Stimulated activated CD4-positive, alpha-beta T cell treated with anti-CD3 and anti-CD28 coated beads, Interleukin-15, amount 100 ng/mL, for 48 hours (primary cell): ENCODE measurements at regions not wholly inside any gene's neighbourhood (a gene's known extent, or its start where the extent isn't known, plus 50 kb on each side); places are given as distances from the start of the nearest gene placed in this dataset.
"Not testable (repeated sequence)": the region's sequence is repeated elsewhere in the genome, so short reads cannot be mapped to it uniquely, and the experiment has no call there.

Experiments used
- DNase-seq, 2 donors: peaks; one replicate each; pipeline ENCODE4 v3.0.0-alpha.2; 2020; ENCODE audit warnings: low read depth in 2 of 2

DNA sequence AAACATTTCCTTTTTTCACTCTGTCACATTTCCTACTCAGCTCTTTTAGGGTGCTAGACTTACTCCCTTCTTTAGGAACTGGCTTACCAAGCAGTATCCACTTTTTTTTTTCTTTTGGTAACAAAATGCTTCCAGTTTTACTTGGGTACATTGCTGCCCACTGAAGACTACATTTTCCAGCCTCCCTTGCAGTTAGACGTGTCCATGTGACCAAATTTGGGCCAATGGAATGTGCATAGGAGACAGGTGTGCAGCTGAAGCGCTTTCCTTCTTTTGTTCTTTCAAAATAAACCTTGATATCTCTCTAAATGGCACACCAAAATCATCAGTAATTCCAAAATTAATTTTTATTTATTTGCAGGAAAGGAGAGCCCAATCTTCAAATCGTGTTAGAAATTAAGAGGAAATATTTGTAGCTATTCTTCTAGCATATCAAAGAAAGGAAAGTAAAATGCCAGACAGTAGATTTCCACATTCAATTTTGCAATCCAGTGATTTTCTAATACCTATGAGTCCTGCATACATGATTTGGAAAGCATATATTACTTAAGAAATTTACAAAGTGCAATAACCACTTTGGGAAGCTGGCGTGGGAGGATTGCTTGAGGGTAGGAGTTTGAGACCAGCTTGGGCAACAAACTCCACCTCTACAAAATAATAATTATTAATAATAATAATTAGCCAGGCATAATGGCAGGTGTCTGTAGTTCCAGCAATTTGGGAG, 422.0 kb upstream of the FRG2C start:
- DNase-seq: no peak

DNA sequence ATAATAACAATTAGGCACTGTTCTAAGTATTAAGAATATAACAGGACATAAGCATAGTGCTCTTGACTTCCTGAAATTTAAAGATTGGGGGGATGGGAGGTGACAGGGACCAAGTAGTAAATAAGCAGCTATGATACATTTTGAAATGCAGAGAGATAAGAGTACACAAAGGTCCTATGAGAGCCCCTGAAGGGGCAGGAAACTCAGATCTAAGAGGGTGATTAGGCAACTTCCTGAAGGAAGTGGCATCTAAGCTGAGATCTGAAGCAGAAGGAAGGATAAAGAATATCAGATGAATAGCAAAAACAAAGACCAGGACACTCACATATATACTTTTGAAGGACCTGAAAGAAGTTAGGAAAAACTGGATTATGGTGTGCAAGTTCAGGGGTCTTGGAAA, 415.2 kb upstream of the FRG2C start:
- no peak for DNase-seq

DNA sequence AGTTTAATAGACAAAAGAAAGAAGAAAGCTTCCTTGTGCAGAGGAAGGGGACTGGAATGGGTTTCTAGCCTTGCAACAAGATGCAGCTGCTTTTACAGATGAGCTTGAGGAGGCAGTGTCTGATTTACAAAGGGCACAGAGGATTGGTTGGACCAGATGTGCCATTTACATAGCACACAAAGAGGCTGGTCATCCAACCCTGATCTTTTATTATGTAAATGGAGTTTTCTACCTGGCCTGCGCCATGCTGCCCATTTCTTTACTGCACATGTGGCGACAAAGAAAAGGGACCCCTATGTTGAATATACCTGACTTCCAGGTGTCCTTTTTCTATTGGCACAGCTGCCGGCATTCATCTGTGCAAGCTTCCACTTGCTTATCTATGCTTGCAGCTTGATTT, 409.4 kb upstream of the FRG2C start:
- no peak for DNase-seq

DNA sequence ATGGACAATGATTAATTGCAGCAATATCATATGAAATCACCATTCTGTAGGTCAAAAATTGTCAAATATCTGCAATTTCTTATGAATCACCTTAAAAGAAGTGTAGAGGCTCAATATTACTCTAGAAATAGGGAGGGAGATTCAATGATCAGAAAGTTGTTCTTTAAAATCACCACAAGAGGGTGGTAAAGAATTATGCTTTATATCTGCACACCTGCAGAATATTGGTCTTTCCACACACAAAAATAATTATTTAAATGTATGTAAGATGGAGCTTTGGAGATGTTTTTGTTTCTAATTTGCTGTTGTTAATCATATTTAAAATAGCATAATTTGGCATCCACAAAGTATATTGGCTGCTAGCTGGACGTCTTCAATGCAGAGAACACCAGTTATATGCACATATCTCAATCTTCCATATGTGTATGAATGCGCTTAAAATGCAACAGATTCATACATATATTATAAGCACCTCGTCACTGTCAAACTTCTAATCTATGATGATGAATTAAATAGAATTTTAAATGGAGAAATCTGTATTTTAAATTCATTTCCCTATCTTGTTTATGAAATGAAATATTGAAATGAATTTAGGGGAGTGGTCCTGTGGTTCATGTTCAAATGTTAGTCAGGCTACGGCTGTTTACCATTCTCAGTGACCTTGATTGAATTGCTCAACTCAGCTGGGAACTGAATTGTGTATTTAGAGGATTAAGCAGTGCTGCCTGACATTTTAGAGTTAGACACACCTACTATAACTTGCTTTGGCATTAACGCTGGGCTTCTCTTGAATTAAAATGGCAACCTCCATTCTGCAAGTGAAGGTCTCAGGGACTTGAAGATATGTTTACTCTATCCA, 405.1 kb upstream of the FRG2C start:
- not testable (repeated sequence) for DNase-seq

DNA sequence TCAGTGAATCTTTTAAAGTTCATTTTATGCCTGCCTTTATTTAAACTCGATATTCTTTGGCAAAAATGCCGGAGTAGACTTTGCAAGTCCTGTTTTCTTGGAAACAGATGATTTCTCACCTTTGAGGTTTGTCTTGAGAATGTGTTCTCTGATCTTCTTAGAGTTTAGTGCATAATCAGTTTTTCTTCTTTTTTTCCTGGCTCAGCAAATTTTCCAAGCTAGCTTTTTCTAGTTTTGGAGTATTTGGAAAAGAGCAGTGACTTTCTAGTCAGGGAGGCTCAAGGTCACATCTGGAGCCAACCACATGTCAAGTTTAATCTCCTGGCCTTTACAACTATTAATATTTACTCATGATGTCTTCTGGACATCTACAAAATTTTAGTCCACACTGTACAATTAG, 403.2 kb upstream of the FRG2C start:
- DNase-seq: not testable (repeated sequence)

DNA sequence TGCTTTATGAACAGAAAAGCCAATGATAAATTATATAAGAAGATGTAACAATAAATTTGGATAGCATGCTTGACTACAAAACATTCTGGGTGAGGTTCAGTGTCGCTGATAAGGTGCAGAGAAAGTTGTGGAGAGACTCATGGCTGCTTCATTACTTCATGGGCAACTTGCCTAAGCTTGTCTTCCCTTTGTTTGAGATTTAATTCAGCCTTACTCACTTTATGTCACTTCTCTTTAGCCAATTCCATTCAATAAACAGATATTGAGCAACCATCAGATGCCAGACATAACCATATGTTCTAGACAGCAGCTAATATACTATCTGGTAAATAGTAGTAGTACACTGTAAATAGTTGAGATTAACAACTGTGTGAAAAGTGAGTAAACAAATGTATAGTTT, 401.5 kb upstream of the FRG2C start:
- DNase-seq: no peak

DNA sequence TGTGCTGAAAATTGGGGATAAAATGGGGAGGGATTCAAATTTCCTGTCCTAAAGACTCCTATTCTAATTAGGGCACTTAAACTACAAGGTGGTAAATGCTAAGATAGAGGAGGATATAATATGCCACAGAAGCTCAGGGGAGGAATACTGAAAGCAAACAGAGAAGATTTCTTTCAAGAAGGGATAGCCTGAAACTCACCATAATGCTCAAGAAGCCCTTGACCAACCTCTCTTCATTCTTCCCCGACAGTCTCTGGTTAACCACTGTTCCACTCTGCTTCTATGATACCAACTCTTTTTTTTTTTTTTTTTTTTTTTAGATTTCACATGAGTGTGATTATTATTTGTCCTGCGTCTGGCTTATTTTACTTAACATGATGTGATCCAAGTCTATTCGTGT, 398.2 kb upstream of the FRG2C start:
- no peak for DNase-seq

DNA sequence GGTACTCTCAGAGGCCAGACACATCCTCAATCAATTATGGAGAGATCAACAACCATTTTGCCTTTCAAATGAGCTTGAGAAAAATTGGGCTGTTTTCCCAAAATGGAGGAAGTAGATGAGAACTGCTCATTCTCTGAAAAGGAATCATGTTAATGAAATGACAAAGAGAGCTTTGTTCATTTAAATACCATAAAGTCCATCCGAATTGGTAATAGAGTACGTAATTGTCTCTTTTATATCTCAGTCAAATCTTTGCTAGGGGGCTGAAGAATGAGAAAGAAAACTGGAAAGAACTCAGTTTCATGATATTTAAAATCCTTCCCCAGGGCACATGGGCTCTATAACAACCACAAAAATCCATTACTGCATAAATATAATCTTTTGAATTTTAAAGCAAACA, 395.6 kb upstream of the FRG2C start:
- not testable (repeated sequence) for DNase-seq

DNA sequence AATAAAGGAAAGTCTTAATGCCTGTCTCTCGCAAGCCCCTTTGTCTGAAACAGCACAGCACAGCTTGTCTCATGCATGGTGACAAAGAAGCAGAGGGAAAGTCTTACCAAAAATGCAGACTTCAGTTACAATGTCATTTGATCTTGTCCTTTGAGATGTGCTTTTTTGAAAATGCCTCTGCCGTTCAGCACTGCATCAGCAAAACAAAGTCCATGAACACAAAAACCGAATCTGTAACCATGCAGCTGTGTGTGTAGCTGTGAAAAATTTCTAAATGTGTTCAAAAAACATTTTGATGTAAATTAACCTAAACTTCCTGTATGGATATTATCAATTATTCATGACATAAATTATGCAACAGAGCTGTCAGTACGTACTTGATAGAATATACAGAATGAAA, 391.9 kb upstream of the FRG2C start:
- DNase-seq: not testable (repeated sequence)

DNA sequence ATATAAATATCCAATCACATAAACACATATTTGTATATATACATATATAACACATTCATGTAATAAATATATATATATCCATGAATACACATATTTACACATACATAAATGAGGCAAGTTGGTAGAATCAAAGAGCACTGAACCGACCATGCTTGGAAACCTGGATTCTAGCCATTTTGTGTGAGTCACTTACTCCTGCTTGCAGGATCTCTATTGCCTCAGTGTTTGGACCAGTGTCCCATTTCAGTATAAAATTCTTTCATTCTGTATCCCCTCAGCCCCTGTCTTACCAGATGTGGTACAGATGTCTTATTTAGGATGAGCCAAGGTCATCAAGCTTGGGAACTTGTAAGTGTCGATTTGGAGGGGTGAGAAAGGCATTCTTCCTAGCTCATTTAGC, 391.4 kb upstream of the FRG2C start:
- no peak for DNase-seq

DNA sequence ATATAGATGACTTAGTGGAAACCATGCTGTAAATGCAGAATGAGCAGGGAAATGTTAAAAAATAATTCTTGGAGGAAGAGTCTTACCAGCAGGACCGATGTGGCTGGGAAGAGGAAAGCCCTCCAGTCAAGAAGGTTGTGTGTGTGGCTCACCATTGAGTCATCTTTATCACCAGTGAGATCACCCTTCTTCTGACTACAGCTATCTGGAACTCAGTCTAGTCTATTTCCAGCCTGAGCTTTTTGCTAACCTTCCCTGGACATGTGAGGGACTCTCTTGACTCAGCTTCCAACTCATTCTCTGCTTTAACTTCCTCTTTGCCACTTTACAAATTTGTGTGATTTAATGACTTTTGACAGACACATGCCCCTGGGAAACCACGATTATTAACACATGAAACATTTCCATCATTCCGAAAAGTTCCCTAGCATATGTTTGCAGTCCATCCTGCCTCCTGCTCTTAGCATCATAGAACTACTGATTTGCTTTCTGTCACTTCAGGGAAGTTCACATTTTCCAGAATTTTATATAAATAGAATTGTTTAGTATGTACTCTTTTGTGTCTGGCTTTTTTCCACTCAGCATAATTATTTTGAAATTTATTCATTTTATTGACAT, 378.5 kb upstream of the FRG2C start:
- not testable (repeated sequence) for DNase-seq

DNA sequence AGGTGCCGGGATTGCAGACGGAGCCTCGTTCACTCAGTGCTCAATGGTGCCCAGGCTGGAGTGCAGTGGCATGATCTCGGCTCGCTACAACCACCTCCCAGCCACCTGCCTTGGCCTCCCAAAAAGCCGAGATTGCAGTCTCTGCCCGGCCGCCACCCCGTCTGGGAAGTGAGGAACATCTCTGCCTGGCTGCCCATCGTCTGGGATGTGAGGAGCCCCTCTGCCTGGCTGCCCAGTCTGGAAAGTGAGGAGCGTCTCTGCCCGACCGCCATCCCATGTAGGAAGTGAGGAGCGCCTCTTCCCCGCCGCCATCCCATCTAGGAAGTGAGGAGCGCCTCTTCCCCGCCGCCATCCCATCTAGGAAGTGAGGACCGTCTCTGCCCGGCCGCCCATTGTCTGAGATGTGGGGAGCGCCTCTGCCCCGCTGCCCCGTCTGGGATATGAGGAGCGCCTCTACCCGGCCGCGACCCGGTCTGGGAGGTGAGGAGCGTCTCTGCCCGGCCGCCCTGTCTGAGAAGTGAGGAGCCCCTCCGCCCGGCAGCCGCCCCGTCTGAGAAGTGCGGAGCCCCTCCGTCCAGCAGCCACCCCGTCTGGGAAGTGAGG, 375.1 kb upstream of the FRG2C start:
- DNase-seq: not testable (repeated sequence)

DNA sequence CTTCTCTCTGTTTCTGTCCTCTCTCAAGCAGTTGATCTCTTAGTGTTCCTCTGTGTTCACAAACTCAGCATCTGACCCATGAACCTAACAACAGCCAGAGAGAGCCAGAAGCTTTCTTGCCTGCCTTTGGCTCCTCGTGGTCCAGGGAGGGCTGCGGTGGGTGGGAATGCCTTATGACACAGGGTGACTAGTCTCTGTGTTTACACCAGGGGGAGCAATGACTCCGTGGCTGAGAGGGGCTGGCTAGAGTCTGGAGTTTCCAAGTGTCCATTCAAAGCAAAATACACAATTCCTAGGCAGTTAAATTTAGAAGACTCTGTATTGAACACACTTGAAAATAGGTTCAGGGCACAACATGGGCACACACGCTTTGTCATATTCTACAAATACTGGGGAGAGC, 370.0 kb upstream of the FRG2C start:
- DNase-seq: no peak

DNA sequence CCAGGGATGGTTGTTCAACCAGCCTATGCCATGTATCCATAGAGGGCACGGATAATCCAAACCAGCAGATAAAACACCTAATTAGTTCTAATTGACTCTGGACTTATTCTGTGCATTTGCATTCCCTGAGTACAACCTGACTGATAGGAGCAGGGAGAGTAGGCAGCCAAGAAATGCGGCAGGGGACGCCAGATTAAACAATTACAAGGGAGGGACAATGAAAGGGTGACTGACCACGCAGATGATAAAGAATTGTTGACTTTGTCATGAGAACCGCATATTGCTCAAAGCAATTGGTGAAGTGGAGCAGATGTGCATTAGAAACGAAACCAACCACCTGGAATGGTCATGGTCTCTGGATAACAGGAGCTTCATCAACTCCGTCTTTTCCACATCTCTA, 369.1 kb upstream of the FRG2C start:
- DNase-seq: no peak

DNA sequence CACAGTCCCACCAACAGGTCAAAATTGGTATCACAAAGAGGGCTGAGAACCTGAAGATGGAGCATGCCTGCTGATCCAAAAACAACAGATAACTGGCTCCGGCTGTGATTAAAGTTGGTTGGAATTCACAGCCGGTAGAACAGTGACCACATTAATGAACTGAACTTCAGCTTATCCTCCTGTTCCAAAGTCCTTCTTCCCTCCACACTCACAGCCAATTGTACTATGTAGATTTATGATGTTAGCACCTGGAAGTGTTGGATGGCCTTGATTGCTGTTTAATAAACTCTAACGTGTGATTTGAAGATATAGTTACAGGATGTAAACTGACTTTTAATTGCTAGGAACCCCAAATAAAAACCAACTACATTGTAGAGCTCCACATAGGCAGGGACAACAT, 367.3 kb upstream of the FRG2C start:
- no peak for DNase-seq

DNA sequence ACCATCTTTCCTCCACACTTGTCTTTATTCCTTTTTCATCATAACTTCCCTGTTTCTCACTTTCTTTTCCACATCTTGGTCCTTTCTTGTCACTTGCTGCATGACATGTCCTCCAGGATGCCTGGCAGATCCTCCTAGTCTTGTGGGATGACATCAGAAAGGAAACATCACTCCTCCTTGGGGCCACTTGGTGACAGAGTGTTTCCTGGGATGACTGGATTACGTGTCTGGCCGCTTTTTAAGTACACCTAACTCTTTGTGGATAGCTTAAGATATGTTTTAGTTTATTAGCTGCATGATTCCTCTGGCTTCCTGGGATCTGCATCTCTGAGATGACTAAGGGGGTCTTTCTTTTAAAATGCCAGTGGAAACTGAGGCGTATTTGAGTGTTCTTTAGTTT, 363.5 kb upstream of the FRG2C start:
- no peak for DNase-seq

DNA sequence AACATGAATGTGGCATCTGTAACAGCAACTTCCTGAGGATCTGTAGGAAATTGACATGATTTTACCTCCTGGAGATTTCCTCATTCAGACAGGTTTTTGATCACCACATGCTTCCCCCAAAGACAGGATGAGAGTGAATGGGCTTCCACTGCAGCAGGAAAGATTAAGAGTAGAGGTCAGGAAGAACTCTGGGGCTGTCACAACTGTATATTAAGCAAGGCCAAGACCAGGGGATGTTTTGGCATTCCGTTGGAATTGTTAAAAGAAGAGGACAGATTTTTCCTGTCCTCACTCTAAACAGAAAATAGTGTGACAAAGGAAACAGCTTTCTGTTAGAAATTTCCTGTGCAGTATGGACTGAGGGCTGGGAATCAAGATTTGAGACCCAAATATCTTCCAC, 363.1 kb upstream of the FRG2C start:
- not testable (repeated sequence) for DNase-seq

DNA sequence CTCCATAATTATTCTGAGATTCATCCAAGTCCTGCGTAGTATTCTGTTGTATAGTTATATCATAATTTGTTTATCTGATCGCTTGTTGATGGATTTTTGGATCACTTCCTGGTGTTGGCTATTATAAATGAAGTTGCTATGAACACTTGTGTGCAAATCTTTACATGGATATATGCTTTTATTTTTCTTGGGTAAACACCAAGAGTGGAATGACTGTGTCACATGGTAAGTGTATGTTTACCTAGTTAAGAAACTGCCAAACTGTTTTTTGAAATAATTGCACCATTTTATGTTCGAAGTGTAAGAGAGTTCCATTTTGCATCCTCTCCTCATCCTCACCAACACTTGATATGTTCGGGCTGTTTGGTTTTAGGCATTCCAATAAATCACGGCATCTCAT, 360.4 kb upstream of the FRG2C start:
- DNase-seq: no peak

DNA sequence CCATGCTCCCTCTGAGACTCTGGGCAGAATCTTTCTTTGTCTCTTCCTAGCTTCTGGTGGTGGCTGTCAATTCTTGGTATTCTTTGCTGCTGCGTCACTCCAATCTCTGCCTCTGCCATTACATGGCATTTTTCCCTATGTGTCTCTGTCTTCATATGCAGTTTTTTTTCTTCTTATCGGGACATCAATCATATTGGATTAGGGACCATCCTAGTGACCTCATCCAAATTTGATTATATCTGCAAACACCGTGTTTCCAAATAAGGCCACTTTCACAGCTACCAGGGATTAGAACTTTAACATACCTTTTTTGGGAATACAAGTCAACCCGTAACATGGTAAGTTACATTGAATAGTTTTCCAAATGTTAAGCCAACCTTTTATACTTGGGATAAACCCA, 358.2 kb upstream of the FRG2C start:
- DNase-seq: no peak

DNA sequence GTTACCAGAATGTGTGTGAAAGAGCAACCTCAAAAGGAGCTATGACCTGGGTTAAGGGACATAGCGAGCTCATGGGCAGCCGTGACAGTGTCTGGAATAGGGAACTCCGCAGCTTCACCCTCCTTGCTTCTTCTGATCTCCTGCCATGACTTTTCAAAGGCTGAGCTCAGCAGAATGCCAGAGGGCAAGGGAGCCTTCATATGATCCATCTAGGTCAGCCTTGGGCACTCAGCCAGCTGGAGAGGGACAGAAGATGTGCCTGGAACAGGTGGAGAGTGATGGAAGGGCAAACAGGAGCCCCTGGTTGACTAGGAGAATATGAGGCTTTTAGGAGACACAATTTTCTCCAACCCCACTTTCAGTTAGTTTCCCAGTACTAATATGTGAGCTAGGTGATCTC, 352.8 kb upstream of the FRG2C start:
- DNase-seq: not testable (repeated sequence)

DNA sequence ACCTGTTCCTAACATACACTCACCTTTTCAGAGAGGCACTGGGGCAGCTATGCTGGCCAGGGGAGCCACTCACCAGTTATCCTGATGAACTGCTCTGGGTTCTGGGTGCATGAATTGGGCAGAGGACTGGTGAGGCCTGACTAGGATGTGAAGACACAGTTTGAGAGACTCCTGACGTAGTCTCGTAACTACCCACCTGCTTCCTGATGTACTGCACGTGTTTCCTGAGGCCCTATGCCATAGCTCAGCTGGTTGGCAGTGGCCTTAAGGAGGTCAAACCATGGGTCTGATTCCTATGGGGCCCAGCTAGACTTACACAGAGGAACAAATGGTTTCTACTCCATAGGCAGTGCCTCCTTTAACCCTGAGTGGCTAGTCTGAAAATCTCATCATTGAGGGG, 351.7 kb upstream of the FRG2C start:
- DNase-seq: not testable (repeated sequence)

DNA sequence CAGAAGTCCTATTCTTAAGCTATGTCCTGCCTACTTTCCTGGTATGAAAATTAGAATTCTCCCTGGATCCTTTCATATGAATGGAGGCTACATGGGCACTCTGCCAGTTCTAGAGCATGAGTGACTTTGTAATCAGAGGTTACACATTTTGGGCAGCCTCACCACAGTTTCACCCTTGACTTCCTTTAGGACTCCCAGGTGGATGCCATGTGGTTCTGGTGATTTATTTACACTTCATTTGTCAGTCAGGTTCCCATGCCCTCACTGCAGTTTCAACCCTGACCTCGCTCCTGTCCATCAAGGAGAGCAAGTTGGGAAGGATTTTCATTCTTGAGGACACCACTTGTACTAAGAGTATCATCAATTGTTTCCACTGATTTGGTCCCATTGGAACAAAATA, 344.4 kb upstream of the FRG2C start:
- not testable (repeated sequence) for DNase-seq
